ENCODE measurements at regions not wholly inside any gene's neighbourhood (a gene's known extent, or its start where the extent isn't known, plus 50 kb on each side); places are given as distances from the start of the nearest gene placed in this dataset.

DNA sequence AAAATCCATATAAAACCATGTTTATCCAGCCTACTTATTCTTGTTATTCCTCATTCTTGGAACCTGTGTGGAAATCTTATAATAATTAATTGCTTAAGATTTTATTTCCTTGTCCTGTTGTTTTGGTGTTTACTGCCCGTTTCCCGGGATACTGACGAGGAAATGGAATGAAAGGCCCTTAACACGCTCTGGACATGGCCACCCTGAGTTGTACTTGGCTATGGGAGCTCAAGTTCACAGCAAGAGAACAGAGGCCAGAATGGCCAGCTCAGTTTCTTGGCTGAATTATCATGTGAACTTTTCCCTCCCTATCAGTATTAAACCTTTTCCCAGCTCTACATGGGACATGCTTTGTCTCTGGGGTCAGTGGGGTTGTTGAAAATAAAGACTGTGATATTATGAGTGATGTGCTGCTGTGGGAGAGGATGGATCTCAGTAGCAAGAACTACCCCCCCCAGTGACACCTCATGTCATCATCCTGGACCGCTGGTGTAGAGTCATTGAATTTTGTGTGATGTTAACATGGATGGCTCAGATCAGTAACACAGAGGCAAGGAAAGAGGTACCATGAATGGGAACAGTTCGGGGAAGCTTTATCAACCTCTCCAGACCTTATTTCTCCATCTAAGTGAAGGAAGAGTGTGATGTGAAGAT, 87.0 kb upstream of the IGFBP3 start:
- TF ChIP-seq, protein P1, sequence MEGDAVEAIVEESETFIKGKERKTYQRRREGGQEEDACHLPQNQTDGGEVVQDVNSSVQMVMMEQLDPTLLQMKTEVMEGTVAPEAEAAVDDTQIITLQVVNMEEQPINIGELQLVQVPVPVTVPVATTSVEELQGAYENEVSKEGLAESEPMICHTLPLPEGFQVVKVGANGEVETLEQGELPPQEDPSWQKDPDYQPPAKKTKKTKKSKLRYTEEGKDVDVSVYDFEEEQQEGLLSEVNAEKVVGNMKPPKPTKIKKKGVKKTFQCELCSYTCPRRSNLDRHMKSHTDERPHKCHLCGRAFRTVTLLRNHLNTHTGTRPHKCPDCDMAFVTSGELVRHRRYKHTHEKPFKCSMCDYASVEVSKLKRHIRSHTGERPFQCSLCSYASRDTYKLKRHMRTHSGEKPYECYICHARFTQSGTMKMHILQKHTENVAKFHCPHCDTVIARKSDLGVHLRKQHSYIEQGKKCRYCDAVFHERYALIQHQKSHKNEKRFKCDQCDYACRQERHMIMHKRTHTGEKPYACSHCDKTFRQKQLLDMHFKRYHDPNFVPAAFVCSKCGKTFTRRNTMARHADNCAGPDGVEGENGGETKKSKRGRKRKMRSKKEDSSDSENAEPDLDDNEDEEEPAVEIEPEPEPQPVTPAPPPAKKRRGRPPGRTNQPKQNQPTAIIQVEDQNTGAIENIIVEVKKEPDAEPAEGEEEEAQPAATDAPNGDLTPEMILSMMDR (IDR thresholded peaks at IDR 0.05), result no peak
- no peak for TF ChIP-seq POLR2A (IDR thresholded peaks at IDR 0.05)

All from adrenal gland (tissue), 5 donors.